IMR-90 (cell line): ENCODE measurements at regions not wholly inside any gene's neighbourhood (a gene's known extent, or its start where the extent isn't known, plus 50 kb on each side); places are given as distances from the start of the nearest gene placed in this dataset.

Source experiments
- ATAC-seq: fragments of 200-7000 bp; cut with Tn5 transposase; 2 replicates; pipeline ENCODE4 v1.9.1; 2020; ENCODE audit warnings: low read depth, mild to moderate bottlenecking, moderate library complexity
- BruUV-seq: library from RNA; stranded (reverse); fragments of 400-500 nt; replicated peaks from 2 replicates; lab custom pipeline; 2021; lab: Mats Ljungman, UMichigan
- CTCF ChIA-PET: fragments of 300-600 bp; formaldehyde crosslinking; extraction: SDS; loops from one replicate; lab custom pipeline; 2021; ENCODE audit warnings: antibody characterized with exemption; lab: Yijun Ruan, JAX
- POLR2A ChIA-PET: fragments of 300-600 bp; sonication (Branson Sonifier 250); formaldehyde crosslinking; loops from one replicate; lab custom pipeline; 2022; ENCODE audit warnings: antibody characterized with exemption; ENCODE audit not compliant: unreplicated experiment; lab: Charles Lee
- DNase-seq: peaks from one replicate; pipeline ENCODE4 v3.0.0; 2013
- H2AFZ ChIP-seq: replicated peaks from 2 replicates; pipeline ENCODE3; 2013; ENCODE audit warnings: low read length, mild to moderate bottlenecking; ENCODE audit not compliant: poor library complexity
- H2AK5ac ChIP-seq: 2 replicates; pipeline ENCODE4 v1.6.1; 2013; ENCODE audit warnings: low read depth, low read length, inconsistent platforms
- H2AK9ac ChIP-seq: replicated peaks from 2 replicates; pipeline ENCODE3; 2013; ENCODE audit warnings: mild to moderate bottlenecking, low read depth, low read length, moderate library complexity; ENCODE audit not compliant: poor library complexity
- H2BK120ac ChIP-seq: 2 replicates; pipeline ENCODE4 v1.6.1; 2013; ENCODE audit warnings: low read depth, low read length, inconsistent platforms
- H2BK15ac ChIP-seq: 3 replicates; pipeline ENCODE4 v1.6.1; 2013; ENCODE audit warnings: low read depth, low read length, inconsistent platforms
- H2BK20ac ChIP-seq: 2 replicates; pipeline ENCODE4 v1.6.1; 2013; ENCODE audit warnings: low read depth, mild to moderate bottlenecking, inconsistent platforms, low read length, moderate library complexity
- H2BK5ac ChIP-seq: 2 replicates; pipeline ENCODE4 v1.6.1; 2013; ENCODE audit warnings: mild to moderate bottlenecking, low read depth, low read length, inconsistent platforms; ENCODE audit not compliant: poor library complexity, severe bottlenecking
- H3K14ac ChIP-seq: replicated peaks from 2 replicates; pipeline ENCODE4 v1.6.1; 2013; ENCODE audit warnings: low read depth, low read length, inconsistent platforms
- H3K18ac ChIP-seq: 2 replicates; pipeline ENCODE4 v1.6.1; 2013; ENCODE audit warnings: low read depth, low read length, control low read depth
- H3K23ac ChIP-seq: 2 replicates; pipeline ENCODE4 v1.6.1; 2013; ENCODE audit warnings: low read depth, low read length, inconsistent platforms
- H3K27ac ChIP-seq: 2 replicates; pipeline ENCODE4 v1.5.1; 2013; ENCODE audit warnings: mild to moderate bottlenecking, control low read depth, low read length; ENCODE audit not compliant: insufficient read depth
- H3K27me3 ChIP-seq: 2 replicates; pipeline ENCODE4 v1.6.1; 2013; ENCODE audit warnings: low read length; ENCODE audit not compliant: control insufficient read depth, insufficient read depth
- H3K36me3 ChIP-seq: 2 replicates; pipeline ENCODE4 v1.6.1; 2013; ENCODE audit warnings: low read length, mixed read lengths; ENCODE audit not compliant: control insufficient read depth, insufficient read depth
- H3K4ac ChIP-seq: 2 replicates; pipeline ENCODE4 v1.6.1; 2013; ENCODE audit warnings: low read depth, low read length, inconsistent platforms
- H3K4me1 ChIP-seq: 2 replicates; pipeline ENCODE4 v1.6.1; 2013; ENCODE audit warnings: low read length, mixed read lengths; ENCODE audit not compliant: control insufficient read depth, insufficient read depth
- H3K4me2 ChIP-seq: 2 replicates; pipeline ENCODE4 v1.6.1; 2013; ENCODE audit warnings: low read depth, mild to moderate bottlenecking, control low read depth, low read length, moderate library complexity
- H3K4me3 ChIP-seq: 2 replicates; pipeline ENCODE4 v1.5.1; 2013; ENCODE audit warnings: low read depth, mild to moderate bottlenecking, control low read depth, low read length, moderate library complexity; ENCODE audit not compliant: insufficient read depth
- H3K56ac ChIP-seq: 2 replicates; pipeline ENCODE4 v1.6.1; 2013; ENCODE audit warnings: low read length, inconsistent platforms; ENCODE audit not compliant: insufficient read depth; ENCODE audit errors: extremely low read depth
- H3K79me1 ChIP-seq, 2 experiments: 2 replicates each; pipeline ENCODE4 v1.6.1; 2013; ENCODE audit warnings: low read length in 2 of 2, inconsistent platforms in 1 of 2, low read depth in 1 of 2
- H3K9ac ChIP-seq: 2 replicates; pipeline ENCODE4 v1.6.1; 2013; ENCODE audit warnings: low read depth, low read length, control low read depth
- H3K9me1 ChIP-seq: 2 replicates; pipeline ENCODE4 v1.6.1; 2013; ENCODE audit warnings: low read length, inconsistent platforms; ENCODE audit not compliant: insufficient read depth
- H3K9me3 ChIP-seq: 2 replicates; pipeline ENCODE4 v1.6.1; 2013; ENCODE audit warnings: low read length; ENCODE audit not compliant: control insufficient read depth, insufficient read depth
- H4K20me1 ChIP-seq: 2 replicates; pipeline ENCODE4 v1.6.1; 2013; ENCODE audit warnings: low read length, inconsistent platforms; ENCODE audit not compliant: insufficient read depth
- H4K5ac ChIP-seq: 2 replicates; pipeline ENCODE4 v1.6.1; 2013; ENCODE audit warnings: mild to moderate bottlenecking, low read depth, low read length, control low read depth
- H4K8ac ChIP-seq, 2 experiments: 2 replicates each; pipeline ENCODE4 v1.6.1; 2013; ENCODE audit warnings: low read depth in 2 of 2, low read length in 2 of 2, control low read depth in 1 of 2, inconsistent platforms in 1 of 2
- H4K91ac ChIP-seq: 2 replicates; pipeline ENCODE4 v1.6.1; 2013; ENCODE audit warnings: low read depth, low read length, inconsistent platforms; ENCODE audit not compliant: insufficient read depth
- BHLHE40 ChIP-seq: fragments of 150-350 bp; IDR thresholded peaks from 2 replicates; pipeline ENCODE4 v1.6.1; 2016; ENCODE audit warnings: mild to moderate bottlenecking, low read depth, low read length
- CEBPB ChIP-seq: IDR thresholded peaks from 2 replicates; pipeline ENCODE4 v1.6.1; 2012; ENCODE audit warnings: low read depth, low read length, improper control_type of control experiment
- CHD1 ChIP-seq: IDR thresholded peaks from 2 replicates; pipeline ENCODE4 v1.6.1; 2012; ENCODE audit warnings: low read depth, low read length, improper control_type of control experiment
- CTCF ChIP-seq: conservative IDR thresholded peaks from 2 replicates; pipeline ENCODE4 v1.5.1; 2012; ENCODE audit warnings: mild to moderate bottlenecking, low read depth, low read length, improper control_type of control experiment
- ELK1 ChIP-seq: fragments of 150-350 bp; IDR thresholded peaks from 2 replicates; pipeline ENCODE4 v1.6.1; 2016; ENCODE audit warnings: low read depth, mild to moderate bottlenecking, low read length, moderate library complexity, borderline replicate concordance
- FOS ChIP-seq: fragments of 150-350 bp; IDR thresholded peaks from 2 replicates; pipeline ENCODE4 v1.6.1; 2016; ENCODE audit warnings: low read depth, low read length
- MAFK ChIP-seq: IDR thresholded peaks from 2 replicates; pipeline ENCODE4 v1.6.1; 2012; ENCODE audit warnings: low read depth, low read length, improper control_type of control experiment
- MAZ ChIP-seq: IDR thresholded peaks from 2 replicates; pipeline ENCODE4 v1.6.1; 2012; ENCODE audit warnings: low read depth, mild to moderate bottlenecking, low read length, improper control_type of control experiment, moderate library complexity, borderline replicate concordance
- MXI1 ChIP-seq: IDR thresholded peaks from 2 replicates; pipeline ENCODE4 v1.6.1; 2012; ENCODE audit warnings: low read depth, mild to moderate bottlenecking, low read length, moderate library complexity, borderline replicate concordance
- NFE2L2 ChIP-seq: fragments of 150-350 bp; IDR thresholded peaks from 2 replicates; pipeline ENCODE4 v1.6.1; 2016; ENCODE audit warnings: low read depth, mild to moderate bottlenecking, low read length
- POLR2A ChIP-seq: IDR thresholded peaks from 2 replicates; pipeline ENCODE4 v1.6.1; 2012; ENCODE audit warnings: mild to moderate bottlenecking, low read depth, low read length
- RAD21 ChIP-seq: IDR thresholded peaks from 2 replicates; pipeline ENCODE4 v1.6.1; 2012; ENCODE audit warnings: low read length, improper control_type of control experiment
- RCOR1 ChIP-seq: IDR thresholded peaks from 2 replicates; pipeline ENCODE4 v1.6.1; 2012; ENCODE audit warnings: mild to moderate bottlenecking, low read length, improper control_type of control experiment; ENCODE audit not compliant: insufficient replicate concordance
- RFX5 ChIP-seq: IDR thresholded peaks from 2 replicates; pipeline ENCODE4 v1.8.0; 2012; ENCODE audit warnings: low read depth, mild to moderate bottlenecking, low read length, moderate library complexity
- SMC3 ChIP-seq: fragments of 150-350 bp; IDR thresholded peaks from 2 replicates; pipeline ENCODE4 v1.6.1; 2016; ENCODE audit warnings: low read depth, mild to moderate bottlenecking, antibody characterized with exemption, low read length, moderate library complexity
- USF2 ChIP-seq: fragments of 150-350 bp; IDR thresholded peaks from 2 replicates; pipeline ENCODE4 v1.6.1; 2017; ENCODE audit warnings: mild to moderate bottlenecking, antibody characterized with exemption, low read length, low read depth
- WGBS, 2 experiments: methylation state at CpG; one replicate each; pipeline versions ENCODE4 v1.1.5 to v1.1.7; 2013; ENCODE audit warnings: missing lambda C conversion rate in 2 of 2; ENCODE audit not compliant: insufficient read length in 1 of 2; ENCODE audit errors: extremely low coverage in 2 of 2; 5-methylcytosine and 5-hydroxymethylcytosine counted together
- dilution Hi-C: fragments of 300-500 bp; cut with HindIII; formaldehyde crosslinking; loops from one replicate; pipeline ENCODE4 v1.14.3; 2018; ENCODE audit warnings: low sequenced_read_pairs; ENCODE audit not compliant: unreplicated experiment
- in situ Hi-C: fragments of 300-500 bp; cut with MboI; formaldehyde crosslinking; loops from 3 replicates; pipeline ENCODE4 v1.14.3; 2019; ENCODE audit warnings: low sequenced_read_pairs, inconsistent platforms, mixed read lengths
- intact Hi-C: fragments of 100-400 bp; cut with micrococcal nuclease; formaldehyde crosslinking; loops from 2 replicates; pipeline ENCODE4 v1.10.0; 2022

- dilution Hi-C loops = no loop called here
- no TSS peak for BruUV-seq
- Histone ChIP-seq H3K9me3 (no peaks in the 10 kb centered on the region), H2BK120ac (no peak overlapping the region), H4K8ac (no peak overlapping the region), H3K14ac (no peak overlapping the region), H4K20me1 (no peaks in the 10 kb centered on the region), H3K18ac (no peak overlapping the region; the same call in 1 of the 2 replicates), H2AFZ (no peak overlapping the region), H2AK5ac (no peak overlapping the region), H2BK15ac (no peak overlapping the region), H3K23ac (no peak overlapping the region), H3K4me1 (peaks cover 6% of the 10 kb centered on the region; the same call in 1 of the 2 replicates), H4K91ac (no peak overlapping the region), H3K56ac (no peak overlapping the region), H2BK5ac (no peak overlapping the region), H3K36me3 (no peaks in the 10 kb centered on the region), H3K79me1 (no peaks in the 10 kb centered on the region), H3K4me2 (peak overlapping the region; percentile 41; the same call in 1 of the 2 replicates), H3K27me3 (no peaks in the 10 kb centered on the region), H3K9me1 (no peaks in the 10 kb centered on the region), H2AK9ac (no peak overlapping the region), H2BK20ac (no peak overlapping the region), H3K4ac (no peak overlapping the region), H3K9ac (no peak overlapping the region), H3K4me3 (no peak overlapping the region), H3K27ac (peak overlapping the region; percentile 64; the same call in 1 of the 2 replicates), H4K5ac (no peak overlapping the region)
- WGBS, 2 experiments = no CpG with 5 or more reads among the region's 2 CpGs
- in situ Hi-C loops = no loop called here
- TF ChIP-seq SMC3 (no peak), NFE2L2 (no peak), USF2 (no peak), RFX5 (no peak), RCOR1 (no peak), ELK1 (no peak), MXI1 (no peak), MAFK (no peak), FOS (no peak), BHLHE40 (no peak), CEBPB (no peak), CHD1 (no peak), POLR2A (no peak), MAZ (no peak), RAD21 (no peak), CTCF (no peak)
- ATAC-seq (no peak), DNase-seq (no peak)
- intact Hi-C loops = no loop called here
- POLR2A ChIA-PET = no interaction called here
- CTCF ChIA-PET = interaction anchor here (0.5 to 1.6 kb wide), 3 partner anchors 41 to 45 kb away, joined by 3 to 4 read pairs (median 4); no protein-coding TSS in a partner anchor
These were observed 99.5 kb upstream of the ZNF644 start for GRCh38 chr1:91121366-91121765.
